GM19193 (cell line): ENCODE measurements at regions not wholly inside any gene's neighbourhood (a gene's known extent, or its start where the extent isn't known, plus 50 kb on each side); places are given as distances from the start of the nearest gene placed in this dataset.

Source experiments
- POLR2A ChIP-seq: IDR thresholded peaks from 4 replicates; pipeline ENCODE4 v1.6.1; 2011; ENCODE audit not compliant: insufficient read depth, insufficient read length; ENCODE audit errors: extremely low read depth

DNA sequence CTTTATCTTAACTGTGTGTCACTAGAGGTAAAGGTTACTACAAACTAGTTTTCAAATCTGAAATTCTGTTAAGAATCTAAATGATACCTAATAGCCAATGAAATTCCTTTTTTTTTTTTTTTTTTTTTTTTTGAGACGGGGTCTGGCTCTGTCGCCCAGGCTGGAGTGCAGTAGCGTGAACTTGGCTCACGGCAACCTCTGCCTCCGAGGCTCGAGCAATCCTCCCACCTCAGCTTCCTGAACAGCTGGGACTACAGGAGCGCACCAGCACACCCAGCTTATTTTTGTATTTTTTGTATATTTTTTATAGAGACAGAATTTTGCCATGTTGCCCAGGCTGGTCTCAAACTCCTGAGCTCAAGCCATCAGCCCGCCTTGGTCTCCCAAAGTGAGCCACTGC, 160.3 kb upstream of the NEBL start:
- no peak for TF ChIP-seq POLR2A

DNA sequence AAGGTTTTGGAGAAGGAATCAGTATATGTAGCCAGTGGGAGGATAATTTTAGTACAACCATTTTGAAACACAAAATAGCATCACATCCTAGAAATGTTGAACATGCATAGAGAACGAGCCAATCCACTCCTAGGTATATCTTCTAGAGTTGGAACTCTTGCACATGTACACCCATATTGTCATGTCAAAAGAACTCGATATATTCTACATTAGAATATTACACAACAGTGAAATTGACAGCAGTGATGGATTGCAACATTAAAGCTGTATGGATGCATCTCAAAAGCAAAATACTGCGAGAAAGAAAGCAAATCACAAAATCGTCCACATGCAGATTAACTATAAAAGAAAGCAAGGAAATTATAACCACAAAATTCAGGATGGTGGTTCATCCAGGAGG, 159.3 kb upstream of the NEBL start:
- TF ChIP-seq POLR2A: no peak

DNA sequence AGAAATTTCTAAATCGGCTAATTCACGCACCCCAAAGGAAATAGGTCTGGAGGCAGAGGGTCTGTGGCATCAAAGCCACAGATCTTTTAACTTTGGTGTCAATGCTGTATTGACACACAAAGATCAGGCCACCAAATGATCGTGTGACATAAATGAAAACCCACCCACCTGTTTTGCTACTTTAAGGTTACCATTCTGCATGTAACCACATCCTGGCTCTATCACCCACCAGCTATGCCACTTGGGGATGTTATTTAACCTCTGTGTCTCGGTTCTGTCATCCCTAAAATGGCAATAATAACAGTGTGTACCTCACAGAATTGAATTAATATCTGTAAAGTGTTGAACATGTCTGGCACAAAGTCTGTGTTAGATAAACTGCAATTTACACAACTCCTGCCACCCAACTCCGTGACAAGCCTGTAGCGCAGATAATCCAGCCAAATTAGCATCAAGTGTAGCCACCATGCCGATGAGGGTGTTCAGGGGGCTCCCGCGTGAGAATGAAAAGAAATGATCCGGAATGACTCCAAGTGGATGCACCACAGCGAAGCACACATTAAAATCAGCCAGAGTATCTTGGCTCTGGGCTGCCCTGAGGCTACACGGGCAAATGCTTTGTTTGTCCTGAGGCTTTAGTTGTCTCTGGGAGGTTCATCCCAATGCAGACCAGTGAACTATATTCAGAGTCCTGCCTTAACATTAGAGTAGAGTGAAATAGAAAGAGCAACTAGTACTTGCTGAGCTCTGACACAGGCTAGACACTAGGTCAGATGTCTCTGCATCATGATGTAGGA, 158.4 kb upstream of the NEBL start:
- TF ChIP-seq POLR2A: no peak

- TF ChIP-seq POLR2A: no peak
Measured at GRCh38 chr10:21053953-21054690, 157.0 kb upstream of the NEBL start.

GRCh38 chr10:21052709-21053104, 155.6 kb upstream of the NEBL start:
- TF ChIP-seq POLR2A: no peak

GRCh38 chr10:21052072-21052708, 155.1 kb upstream of the NEBL start:
- no peak for TF ChIP-seq POLR2A

- TF ChIP-seq POLR2A: no peak
Measured at GRCh38 chr10:21049482-21049881, 152.4 kb upstream of the NEBL start.

GRCh38 chr10:21048068-21048467, 151.0 kb upstream of the NEBL start:
- TF ChIP-seq POLR2A: no peak

DNA sequence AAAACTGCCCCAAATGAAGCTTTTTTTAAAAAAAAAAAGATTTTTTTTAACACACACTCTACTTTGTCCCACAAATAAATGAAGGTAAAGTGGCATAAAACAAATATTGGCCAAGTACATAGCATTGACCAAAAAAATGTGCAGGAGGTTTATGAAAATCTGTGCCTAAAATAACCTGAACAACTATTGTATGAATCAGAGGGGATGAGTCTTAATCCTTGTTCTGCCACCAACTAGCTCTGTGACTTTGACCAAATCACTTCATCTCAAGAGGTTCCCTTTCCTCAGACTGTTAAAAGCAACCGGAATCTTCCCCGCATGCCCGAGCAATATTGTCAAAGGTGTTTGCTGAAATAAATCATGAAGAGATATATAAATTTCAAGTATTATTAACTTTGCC, 150.4 kb upstream of the NEBL start:
- TF ChIP-seq POLR2A: no peak

- no peak for TF ChIP-seq POLR2A
Measured at GRCh38 chr10:21047096-21047495, 150.0 kb upstream of the NEBL start.

- no peak for TF ChIP-seq POLR2A
Measured at GRCh38 chr10:21043044-21043443, 145.9 kb upstream of the NEBL start.

- TF ChIP-seq POLR2A: no peak
Measured at GRCh38 chr10:21042536-21042935, 145.4 kb upstream of the NEBL start.

DNA sequence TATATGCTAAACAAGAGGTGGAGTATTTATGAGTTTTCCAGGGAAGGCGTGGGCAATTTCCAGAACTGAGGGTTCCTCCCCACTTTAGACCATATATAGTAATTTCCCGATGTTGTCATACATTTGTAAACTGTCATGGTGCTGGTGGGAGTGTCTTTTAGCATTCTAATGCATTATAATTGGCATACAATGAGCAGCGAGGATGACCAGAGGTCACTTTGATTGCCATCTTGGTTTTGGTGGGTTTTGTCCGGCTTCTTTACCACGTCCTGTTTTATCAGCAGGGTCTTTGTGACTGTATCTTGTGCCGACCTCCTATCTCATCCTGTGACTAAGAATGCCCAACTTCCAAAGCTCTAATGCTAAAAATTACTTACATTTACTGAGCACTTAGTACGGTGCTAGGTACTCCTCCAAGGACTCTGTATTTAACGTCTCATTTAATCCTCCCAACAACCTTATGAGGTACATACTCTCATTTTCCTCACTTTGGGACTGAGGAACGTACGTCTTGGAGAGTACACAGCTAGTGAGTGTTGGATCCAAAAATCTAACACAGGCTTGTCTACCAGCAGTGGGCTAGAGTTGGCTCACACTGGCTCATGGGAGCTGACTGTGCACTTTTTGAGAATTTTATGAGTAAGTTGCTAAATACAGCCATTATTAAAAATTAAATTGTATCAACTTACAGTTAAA, 144.8 kb upstream of the NEBL start:
- TF ChIP-seq POLR2A: no peak

GRCh38 chr10:21039721-21040120, 142.6 kb upstream of the NEBL start:
- TF ChIP-seq POLR2A: no peak

GRCh38 chr10:21036757-21037156, 139.6 kb upstream of the NEBL start:
- TF ChIP-seq POLR2A: no peak
